ENCODE measurements at regions not wholly inside any gene's neighbourhood (a gene's known extent, or its start where the extent isn't known, plus 50 kb on each side); places are given as distances from the start of the nearest gene placed in this dataset.

- TF ChIP-seq, protein P1, sequence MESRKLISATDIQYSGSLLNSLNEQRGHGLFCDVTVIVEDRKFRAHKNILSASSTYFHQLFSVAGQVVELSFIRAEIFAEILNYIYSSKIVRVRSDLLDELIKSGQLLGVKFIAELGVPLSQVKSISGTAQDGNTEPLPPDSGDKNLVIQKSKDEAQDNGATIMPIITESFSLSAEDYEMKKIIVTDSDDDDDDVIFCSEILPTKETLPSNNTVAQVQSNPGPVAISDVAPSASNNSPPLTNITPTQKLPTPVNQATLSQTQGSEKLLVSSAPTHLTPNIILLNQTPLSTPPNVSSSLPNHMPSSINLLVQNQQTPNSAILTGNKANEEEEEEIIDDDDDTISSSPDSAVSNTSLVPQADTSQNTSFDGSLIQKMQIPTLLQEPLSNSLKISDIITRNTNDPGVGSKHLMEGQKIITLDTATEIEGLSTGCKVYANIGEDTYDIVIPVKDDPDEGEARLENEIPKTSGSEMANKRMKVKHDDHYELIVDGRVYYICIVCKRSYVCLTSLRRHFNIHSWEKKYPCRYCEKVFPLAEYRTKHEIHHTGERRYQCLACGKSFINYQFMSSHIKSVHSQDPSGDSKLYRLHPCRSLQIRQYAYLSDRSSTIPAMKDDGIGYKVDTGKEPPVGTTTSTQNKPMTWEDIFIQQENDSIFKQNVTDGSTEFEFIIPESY (IDR thresholded peaks at IDR 0.05), result no peak
- peak; percentile 44; the same call in 1 of the 2 replicates for TF ChIP-seq NR2F1 (conservative IDR thresholded peaks at IDR 0.05)
- TF ChIP-seq, protein P2, sequence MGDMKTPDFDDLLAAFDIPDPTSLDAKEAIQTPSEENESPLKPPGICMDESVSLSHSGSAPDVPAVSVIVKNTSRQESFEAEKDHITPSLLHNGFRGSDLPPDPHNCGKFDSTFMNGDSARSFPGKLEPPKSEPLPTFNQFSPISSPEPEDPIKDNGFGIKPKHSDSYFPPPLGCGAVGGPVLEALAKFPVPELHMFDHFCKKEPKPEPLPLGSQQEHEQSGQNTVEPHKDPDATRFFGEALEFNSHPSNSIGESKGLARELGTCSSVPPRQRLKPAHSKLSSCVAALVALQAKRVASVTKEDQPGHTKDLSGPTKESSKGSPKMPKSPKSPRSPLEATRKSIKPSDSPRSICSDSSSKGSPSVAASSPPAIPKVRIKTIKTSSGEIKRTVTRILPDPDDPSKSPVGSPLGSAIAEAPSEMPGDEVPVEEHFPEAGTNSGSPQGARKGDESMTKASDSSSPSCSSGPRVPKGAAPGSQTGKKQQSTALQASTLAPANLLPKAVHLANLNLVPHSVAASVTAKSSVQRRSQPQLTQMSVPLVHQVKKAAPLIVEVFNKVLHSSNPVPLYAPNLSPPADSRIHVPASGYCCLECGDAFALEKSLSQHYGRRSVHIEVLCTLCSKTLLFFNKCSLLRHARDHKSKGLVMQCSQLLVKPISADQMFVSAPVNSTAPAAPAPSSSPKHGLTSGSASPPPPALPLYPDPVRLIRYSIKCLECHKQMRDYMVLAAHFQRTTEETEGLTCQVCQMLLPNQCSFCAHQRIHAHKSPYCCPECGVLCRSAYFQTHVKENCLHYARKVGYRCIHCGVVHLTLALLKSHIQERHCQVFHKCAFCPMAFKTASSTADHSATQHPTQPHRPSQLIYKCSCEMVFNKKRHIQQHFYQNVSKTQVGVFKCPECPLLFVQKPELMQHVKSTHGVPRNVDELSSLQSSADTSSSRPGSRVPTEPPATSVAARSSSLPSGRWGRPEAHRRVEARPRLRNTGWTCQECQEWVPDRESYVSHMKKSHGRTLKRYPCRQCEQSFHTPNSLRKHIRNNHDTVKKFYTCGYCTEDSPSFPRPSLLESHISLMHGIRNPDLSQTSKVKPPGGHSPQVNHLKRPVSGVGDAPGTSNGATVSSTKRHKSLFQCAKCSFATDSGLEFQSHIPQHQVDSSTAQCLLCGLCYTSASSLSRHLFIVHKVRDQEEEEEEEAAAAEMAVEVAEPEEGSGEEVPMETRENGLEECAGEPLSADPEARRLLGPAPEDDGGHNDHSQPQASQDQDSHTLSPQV (IDR thresholded peaks at IDR 0.05), result peak; percentile 98
These were observed 800.1 kb upstream of the PCDH9 start (continued) for GRCh38 chr13:68030152-68030809.

DNA sequence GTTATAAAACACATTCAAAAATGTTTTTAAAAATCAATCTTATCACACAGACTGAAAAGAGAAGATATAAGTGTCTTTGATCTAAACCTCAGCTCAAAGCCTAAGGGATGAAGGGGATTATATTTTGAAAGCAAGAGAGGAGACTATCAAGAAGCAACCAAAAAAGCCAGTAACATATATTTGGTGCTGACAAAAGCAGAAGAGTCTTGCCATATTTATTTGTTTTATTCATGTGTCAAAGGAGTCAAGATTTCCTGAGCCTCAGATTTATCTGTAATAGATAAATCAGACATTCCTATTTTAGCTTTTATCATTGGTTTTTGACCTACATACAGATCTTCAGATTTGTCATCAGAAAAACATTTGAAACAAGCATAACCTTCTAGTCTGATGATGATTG, 798.6 kb upstream of the PCDH9 start:
- Histone ChIP-seq H3K9ac (ENCODE audit: control insufficient read depth, insufficient read depth, low read length) (no peak overlapping the region), H3K4me2 (ENCODE audit: control insufficient read depth, insufficient read depth) (no peak overlapping the region), H3K4me3 (no peak overlapping the region), H3K27me3 (replicated peaks in 1 of 2; ENCODE audit: control insufficient read depth in 2 of 2, insufficient read depth in 2 of 2, low read length in 1 of 2) (no peaks in the 10 kb centered on the region), H4K20me1 (ENCODE audit: control insufficient read depth, insufficient read depth) (no peaks in the 10 kb centered on the region), H3K27ac (ENCODE audit: control insufficient read depth, insufficient read depth) (no peak overlapping the region), H3K9me3 (replicated peaks; ENCODE audit: control insufficient read depth, insufficient read depth, low read length) (no peaks in the 10 kb centered on the region), H2AFZ (ENCODE audit: control insufficient read depth, low read depth, low read length) (no peak overlapping the region), H3K36me3 (ENCODE audit: control insufficient read depth in 2 of 2, insufficient read depth in 2 of 2, low read length in 1 of 2) (no peaks in the 10 kb centered on the region), H3K4me1 (ENCODE audit: control insufficient read depth, insufficient read depth, low read length) (no peaks in the 10 kb centered on the region), H3K79me2 (ENCODE audit: control insufficient read depth, insufficient read depth, low read length) (no peaks in the 10 kb centered on the region)
- FAIRE-seq (no peak), ATAC-seq (no peak), DNase-seq (ENCODE audit: low read depth, low spot score) (no peak)
- ChIA-PET SMC1A (ENCODE audit: uncharacterized antibody, unreplicated experiment) (interaction anchor here (1.4 kb wide), 1 partner anchor 13 kb away, joined by 3 read pairs; no protein-coding TSS in a partner anchor), RAD21 (ENCODE audit: unreplicated experiment) (no interaction called here), CTCF (no interaction called here), POLR2A (no interaction called here)
- BruUV-seq (replicated peaks), result no TSS peak
- intact Hi-C loops (cut with micrococcal nuclease; ENCODE audit: unreplicated experiment) (no loop called here), in situ Hi-C loops (cut with MboI) (no loop called here)
- TF ChIP-seq, protein P3, sequence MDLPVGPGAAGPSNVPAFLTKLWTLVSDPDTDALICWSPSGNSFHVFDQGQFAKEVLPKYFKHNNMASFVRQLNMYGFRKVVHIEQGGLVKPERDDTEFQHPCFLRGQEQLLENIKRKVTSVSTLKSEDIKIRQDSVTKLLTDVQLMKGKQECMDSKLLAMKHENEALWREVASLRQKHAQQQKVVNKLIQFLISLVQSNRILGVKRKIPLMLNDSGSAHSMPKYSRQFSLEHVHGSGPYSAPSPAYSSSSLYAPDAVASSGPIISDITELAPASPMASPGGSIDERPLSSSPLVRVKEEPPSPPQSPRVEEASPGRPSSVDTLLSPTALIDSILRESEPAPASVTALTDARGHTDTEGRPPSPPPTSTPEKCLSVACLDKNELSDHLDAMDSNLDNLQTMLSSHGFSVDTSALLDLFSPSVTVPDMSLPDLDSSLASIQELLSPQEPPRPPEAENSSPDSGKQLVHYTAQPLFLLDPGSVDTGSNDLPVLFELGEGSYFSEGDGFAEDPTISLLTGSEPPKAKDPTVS (IDR thresholded peaks at IDR 0.05; ENCODE audit: low read depth, low read length), result no peak
